GM10248 (cell line): ENCODE measurements at regions not wholly inside any gene's neighbourhood (a gene's known extent, or its start where the extent isn't known, plus 50 kb on each side); places are given as distances from the start of the nearest gene placed in this dataset.
A peak's percentile ranks its signal among the peaks of the same experiment; 100 is the strongest.

Source experiments
- CTCF ChIA-PET: fragments of 300-600 bp; sonication (Branson Sonifier 250); formaldehyde crosslinking; extraction: SDS; loops from one replicate; lab custom pipeline; 2021; ENCODE audit warnings: antibody characterized with exemption; lab: Yijun Ruan, JAX
- POLR2A ChIA-PET: fragments of 350-650 bp; sonication (Branson Sonifier 250); formaldehyde crosslinking; extraction: SDS; loops from one replicate; lab custom pipeline; 2020; ENCODE audit warnings: antibody characterized with exemption; lab: Yijun Ruan, JAX
- DNase-seq: peaks from one replicate; pipeline ENCODE4 v3.0.0; 2012; ENCODE audit errors: extremely low spot score
- CTCF ChIP-seq: IDR thresholded peaks from 2 replicates; pipeline ENCODE4 v1.5.1; 2012; ENCODE audit warnings: mild to moderate bottlenecking, low read depth; ENCODE audit errors: extremely low read depth, missing control alignments, control extremely low read depth

- ChIA-PET POLR2A (no interaction called here), CTCF (interaction anchor here (0.9 to 1.9 kb wide), 3 partner anchors 9 to 20 kb away, joined by 4 to 7 read pairs (median 5); no protein-coding TSS in a partner anchor)
- no peak for DNase-seq
- no peak for TF ChIP-seq CTCF
Measured at GRCh38 chr18:67428158-67428557, 88.4 kb downstream of the DSEL start.

- no peak for DNase-seq
- CTCF ChIA-PET, result interaction anchor here (1.9 kb wide), 1 partner anchor 9 kb away, joined by 7 read pairs; no protein-coding TSS in a partner anchor
- no peak for TF ChIP-seq CTCF
- POLR2A ChIA-PET, result no interaction called here
Measured at GRCh38 chr18:67426486-67426885, 90.0 kb downstream of the DSEL start.

GRCh38 chr18:67425672-67426071, 90.8 kb downstream of the DSEL start:
- POLR2A ChIA-PET, result no interaction called here
- CTCF ChIA-PET, result no interaction called here
- no peak for TF ChIP-seq CTCF
- DNase-seq, result no peak

- ChIA-PET POLR2A (no interaction called here), CTCF (no interaction called here)
- TF ChIP-seq CTCF, result no peak
- no peak for DNase-seq
Measured at GRCh38 chr18:67421651-67422050, 94.9 kb downstream of the DSEL start.

- ChIA-PET POLR2A (no interaction called here), CTCF (interaction anchor here (1.1 kb wide), 1 partner anchor 9 kb away, joined by 7 read pairs; no protein-coding TSS in a partner anchor)
- DNase-seq, result peak; percentile 21
- TF ChIP-seq CTCF, result no peak
Measured at GRCh38 chr18:67417864-67418523, 98.5 kb downstream of the DSEL start.

GRCh38 chr18:67411116-67411515, 105.4 kb downstream of the DSEL start:
- TF ChIP-seq CTCF, result no peak
- no peak for DNase-seq
- POLR2A ChIA-PET, result interaction anchor here (0.7 kb wide), 1 partner anchor 46 kb away, joined by 3 read pairs; no protein-coding TSS in a partner anchor
- CTCF ChIA-PET, result interaction anchor here (1.0 to 1.3 kb wide), 2 partner anchors 9 to 10 kb away, joined by 3 read pairs; no protein-coding TSS in a partner anchor
